ENCODE measurements at regions not wholly inside any gene's neighbourhood (a gene's known extent, or its start where the extent isn't known, plus 50 kb on each side); places are given as distances from the start of the nearest gene placed in this dataset.
"Not testable (repeated sequence)": the region's sequence is repeated elsewhere in the genome, so short reads cannot be mapped to it uniquely, and the experiment has no call there.

GRCh38 chr4:66404141-66404540 lies 733.9 kb upstream of the EPHA5 start:
- DNase-seq (ENCODE audit: low read depth) = no peak

DNA sequence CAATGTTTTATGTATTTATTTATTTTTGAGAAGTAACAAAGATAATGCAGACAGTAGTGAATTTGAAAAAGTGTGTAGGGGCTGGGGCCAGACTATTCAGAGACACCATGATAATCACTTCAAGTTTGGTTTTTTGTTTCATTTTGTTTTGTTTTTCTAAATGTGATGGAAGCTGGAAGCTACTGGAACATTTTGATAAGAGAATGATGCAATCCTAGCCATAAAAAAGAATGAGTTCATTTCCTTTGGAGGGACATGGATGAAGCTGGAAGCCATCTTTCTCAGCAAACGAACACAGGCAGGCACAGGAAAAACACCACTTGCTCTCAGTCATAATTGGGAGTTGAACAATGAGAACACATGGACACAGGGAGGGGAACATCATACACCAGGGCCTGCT lies 706.6 kb upstream of the EPHA5 start:
- DNase-seq (ENCODE audit: low read depth) = peak; percentile 23

GRCh38 chr4:66376396-66376795 lies 706.1 kb upstream of the EPHA5 start:
- no peak for DNase-seq (ENCODE audit: low read depth)

- no peak for DNase-seq (ENCODE audit: low read depth)
Measured at GRCh38 chr4:66373268-66373667, 703.0 kb upstream of the EPHA5 start.

- DNase-seq (ENCODE audit: low read depth) = no peak
Measured at GRCh38 chr4:66372706-66373105, 702.4 kb upstream of the EPHA5 start.

GRCh38 chr4:66367043-66367660 lies 696.9 kb upstream of the EPHA5 start:
- no peak for DNase-seq (ENCODE audit: low read depth)

DNA sequence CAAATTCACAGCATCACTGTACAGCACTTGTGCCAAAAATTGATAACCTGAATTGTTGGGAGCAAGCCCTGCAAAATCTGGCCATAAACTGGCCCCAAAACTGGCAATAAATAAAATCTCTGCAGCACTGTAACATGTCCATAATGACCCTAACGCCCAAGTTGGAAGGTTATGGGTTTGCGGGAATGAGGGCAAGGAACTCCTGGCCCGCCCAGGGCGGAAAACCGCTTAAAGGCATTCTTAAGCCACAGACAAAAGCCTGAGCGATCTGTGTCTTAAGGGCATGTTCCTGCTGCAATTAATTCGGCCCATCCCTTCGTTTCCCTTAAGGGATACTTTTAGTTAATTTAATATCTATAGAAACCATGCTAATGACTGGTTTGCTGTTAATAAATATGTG lies 690.1 kb upstream of the EPHA5 start:
- not testable (repeated sequence) for DNase-seq (ENCODE audit: low read depth)

- peak; percentile 44 for DNase-seq (ENCODE audit: low read depth)
Measured at GRCh38 chr4:66357316-66357715, 687.0 kb upstream of the EPHA5 start.

DNA sequence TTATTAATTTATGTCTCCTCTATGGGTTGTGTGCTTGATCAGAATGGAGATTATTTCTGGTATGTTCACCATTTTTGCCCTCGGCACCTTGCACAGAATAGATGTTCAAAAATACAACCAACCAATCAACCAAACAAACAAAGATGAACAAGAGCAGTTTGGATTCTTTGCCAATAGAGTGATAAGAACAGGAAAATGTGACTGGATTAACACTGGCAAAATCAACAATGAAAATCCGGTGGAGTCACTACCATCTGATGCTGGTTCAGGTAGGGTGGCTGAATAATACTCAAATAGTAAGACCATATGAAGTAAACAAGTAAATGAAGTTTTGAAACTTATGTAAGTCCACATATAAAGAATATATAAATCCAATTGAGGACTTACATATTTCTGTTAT lies 685.0 kb upstream of the EPHA5 start:
- no peak for DNase-seq (ENCODE audit: low read depth)

DNA sequence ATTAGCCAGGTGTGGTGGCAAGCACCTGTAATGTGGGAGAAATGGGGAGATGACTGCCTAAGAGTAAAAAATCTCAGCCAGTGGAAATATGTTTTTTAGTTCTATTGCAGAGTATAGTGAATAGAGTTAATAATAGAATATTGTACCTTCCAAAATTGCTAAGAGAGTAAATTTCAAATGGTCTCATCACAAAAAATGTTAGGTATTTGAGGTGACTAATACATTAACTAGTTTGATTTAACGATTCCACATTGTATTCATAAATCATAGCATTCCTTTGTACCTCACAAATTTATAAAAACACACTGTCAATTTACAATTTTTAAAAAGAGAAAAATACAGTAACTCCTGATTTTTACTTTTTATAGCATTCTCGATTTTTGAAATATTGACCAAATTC lies 681.5 kb upstream of the EPHA5 start:
- DNase-seq (ENCODE audit: low read depth) = no peak

DNA sequence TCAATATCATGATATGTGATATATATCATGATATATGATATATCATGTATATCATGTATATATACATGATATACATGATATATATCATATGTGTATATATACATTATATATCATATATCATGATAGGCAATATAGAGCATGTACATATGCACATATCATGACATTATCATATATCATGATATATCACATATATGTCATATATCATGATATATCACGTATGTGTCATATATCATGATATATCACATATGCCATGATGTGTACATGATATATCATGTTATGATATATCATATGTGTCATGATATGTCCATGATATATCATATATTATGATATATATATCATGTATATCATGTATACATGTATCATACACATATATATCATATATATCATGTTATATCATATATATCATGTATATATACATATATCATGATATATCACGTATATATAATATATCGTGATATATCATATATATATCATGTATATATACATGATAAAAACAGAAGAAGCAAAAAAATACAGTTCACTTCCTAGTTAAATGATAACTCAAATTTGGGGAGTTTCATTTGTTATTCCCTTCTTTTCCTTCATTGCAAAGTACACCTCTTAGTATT lies 670.1 kb upstream of the EPHA5 start:
- DNase-seq (ENCODE audit: low read depth) = no peak

- DNase-seq (ENCODE audit: low read depth) = no peak
Measured at GRCh38 chr4:66339007-66339406, 668.7 kb upstream of the EPHA5 start.

DNA sequence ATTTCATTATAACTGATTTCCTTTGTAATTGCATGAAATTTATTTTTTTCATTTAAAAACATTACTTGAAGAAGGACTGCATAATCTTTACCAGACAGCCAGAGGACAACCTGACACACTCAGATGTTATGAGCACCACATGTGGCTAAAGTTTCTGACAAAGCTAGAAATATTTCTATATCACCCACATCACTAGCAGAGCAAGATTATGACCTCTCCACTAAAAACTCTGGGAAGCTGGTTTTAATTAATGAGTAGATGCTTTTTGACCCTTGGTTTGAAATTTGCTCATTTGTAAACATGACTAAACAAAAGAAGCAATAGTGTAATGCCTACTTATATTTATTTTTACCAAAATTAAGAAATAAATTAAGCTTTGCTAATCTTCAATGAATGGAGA lies 661.5 kb upstream of the EPHA5 start:
- no peak for DNase-seq (ENCODE audit: low read depth)

- peak; percentile 2 for DNase-seq (ENCODE audit: low read depth)
Measured at GRCh38 chr4:66330125-66330524, 659.8 kb upstream of the EPHA5 start.

DNA sequence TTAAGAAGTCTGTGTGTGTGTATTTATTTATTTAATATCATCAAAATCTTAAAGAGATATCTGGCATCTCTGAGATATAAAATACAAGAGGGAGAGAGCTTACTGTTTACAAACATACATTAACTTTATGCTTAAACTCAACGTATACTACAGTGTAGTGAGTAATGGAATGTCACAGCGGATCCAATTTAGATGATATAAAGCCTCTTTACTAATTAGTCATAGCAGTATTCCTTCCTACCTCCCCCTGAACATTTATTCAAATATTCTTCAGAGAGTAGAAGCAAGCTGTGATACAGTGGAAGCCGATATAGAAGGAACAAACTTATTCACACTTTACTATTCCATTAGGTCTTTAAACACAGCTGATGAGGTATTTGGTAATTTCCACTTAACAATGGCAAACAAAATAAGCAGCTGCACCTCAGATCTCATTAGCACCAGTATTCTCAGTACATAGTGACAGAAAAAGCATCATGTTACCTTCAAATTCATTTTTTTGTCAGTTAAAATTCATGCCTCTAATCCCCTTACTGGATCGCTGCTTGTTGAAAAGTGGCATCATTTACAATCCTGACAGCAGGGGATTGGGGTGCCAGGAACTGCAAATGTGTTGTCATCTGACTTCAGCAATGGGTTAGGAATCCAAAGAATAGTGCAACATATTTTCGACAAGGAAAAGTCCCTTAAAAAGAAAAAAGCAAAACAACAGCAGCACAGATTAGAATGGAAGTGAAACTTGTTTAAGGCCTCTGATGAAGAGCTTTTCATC lies 658.7 kb upstream of the EPHA5 start:
- DNase-seq (ENCODE audit: low read depth) = no peak

GRCh38 chr4:66307641-66308438 lies 637.6 kb upstream of the EPHA5 start:
- DNase-seq (ENCODE audit: low read depth) = no peak

GRCh38 chr4:66300336-66300934 lies 630.1 kb upstream of the EPHA5 start:
- DNase-seq (ENCODE audit: low read depth) = peak; percentile 2

GRCh38 chr4:66298569-66298968 lies 628.3 kb upstream of the EPHA5 start:
- DNase-seq (ENCODE audit: low read depth) = no peak

GRCh38 chr4:66297703-66298102 lies 627.4 kb upstream of the EPHA5 start:
- DNase-seq (ENCODE audit: low read depth) = no peak

DNA sequence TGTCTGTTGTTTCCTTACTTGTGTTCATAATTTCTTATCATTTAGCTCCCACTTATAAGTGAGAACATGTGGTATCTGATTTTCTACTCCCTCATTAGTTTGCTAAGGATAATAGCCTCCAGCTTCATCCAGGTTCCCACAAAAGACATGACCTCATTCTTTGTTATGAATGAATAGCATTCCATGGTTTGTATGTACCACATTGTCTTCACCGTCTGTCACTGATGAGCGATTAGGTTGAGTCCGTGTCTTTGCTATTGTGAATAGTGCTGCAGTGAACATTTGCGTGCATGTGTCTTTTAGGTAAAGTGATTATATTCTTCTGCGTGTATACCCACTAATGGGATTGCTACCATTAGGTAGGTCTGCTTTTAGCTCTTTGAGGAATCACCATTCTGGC lies 624.3 kb upstream of the EPHA5 start:
- no peak for DNase-seq (ENCODE audit: low read depth)

DNA sequence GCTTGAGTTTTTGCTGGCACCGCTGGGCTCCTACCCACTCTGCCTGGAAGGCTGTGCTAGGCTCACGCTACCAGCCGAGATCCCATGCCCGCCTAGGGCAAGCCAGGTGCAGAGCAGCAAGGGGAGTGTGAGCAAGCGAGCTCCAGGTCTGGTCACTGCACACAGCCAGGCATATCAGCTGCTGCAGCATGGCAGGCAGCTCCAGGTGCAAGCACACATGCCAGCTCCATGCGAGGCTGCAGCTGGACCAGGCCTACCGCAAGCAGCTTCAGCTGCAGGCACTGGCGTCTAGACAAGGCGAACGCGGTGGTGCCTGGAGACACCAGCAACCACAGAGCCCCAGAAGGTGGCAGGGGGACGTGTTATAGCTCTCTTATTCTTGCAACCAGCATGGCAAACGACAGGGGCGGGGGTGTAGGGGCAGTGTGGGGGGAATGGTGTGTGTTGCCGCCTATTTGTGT lies 614.7 kb upstream of the EPHA5 start:
- no peak for DNase-seq (ENCODE audit: low read depth)

GRCh38 chr4:66279084-66279483 lies 608.8 kb upstream of the EPHA5 start:
- DNase-seq (ENCODE audit: low read depth) = no peak

All from iris pigment epithelial cell (primary cell).